ENCODE measurements at regions not wholly inside any gene's neighbourhood (a gene's known extent, or its start where the extent isn't known, plus 50 kb on each side); places are given as distances from the start of the nearest gene placed in this dataset.

GRCh38 chr6:53412751-53413150 lies 64.0 kb upstream of the ELOVL5 start:
- no peak for DNase-seq

DNA sequence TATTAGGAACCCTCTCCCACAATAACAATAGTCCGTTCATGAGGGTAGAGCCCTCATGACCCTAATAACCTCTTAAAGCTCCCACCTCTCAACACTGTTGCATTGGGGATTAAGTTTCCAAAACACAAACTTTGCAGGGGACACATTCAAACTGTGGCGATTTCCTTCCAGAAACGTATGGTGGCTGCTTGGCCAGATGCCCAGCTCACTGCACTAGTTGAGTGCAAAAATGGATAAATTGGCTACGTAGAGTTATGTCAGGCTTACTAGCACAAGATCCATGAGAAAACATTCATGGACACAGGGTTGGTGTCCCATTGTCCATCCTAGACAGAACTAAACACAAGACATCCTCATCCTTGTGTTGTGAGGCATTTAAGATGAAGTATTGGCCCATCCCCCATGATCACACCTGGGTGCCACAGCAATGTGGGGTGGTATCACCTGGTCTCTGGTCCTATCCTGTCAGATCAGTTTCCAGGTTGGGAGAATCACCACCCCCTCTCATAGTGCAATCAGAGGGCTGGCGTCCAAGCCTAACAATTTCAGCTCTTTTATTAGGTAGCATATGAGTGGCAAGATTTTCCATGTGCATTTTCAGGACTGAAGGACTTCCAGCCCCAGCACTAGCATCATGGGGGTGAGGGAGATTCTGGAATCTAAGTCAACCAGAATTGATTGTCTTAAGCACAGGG lies 63.4 kb upstream of the ELOVL5 start:
- no peak for DNase-seq

GRCh38 chr6:53411451-53411850 lies 62.7 kb upstream of the ELOVL5 start:
- no peak for DNase-seq

DNA sequence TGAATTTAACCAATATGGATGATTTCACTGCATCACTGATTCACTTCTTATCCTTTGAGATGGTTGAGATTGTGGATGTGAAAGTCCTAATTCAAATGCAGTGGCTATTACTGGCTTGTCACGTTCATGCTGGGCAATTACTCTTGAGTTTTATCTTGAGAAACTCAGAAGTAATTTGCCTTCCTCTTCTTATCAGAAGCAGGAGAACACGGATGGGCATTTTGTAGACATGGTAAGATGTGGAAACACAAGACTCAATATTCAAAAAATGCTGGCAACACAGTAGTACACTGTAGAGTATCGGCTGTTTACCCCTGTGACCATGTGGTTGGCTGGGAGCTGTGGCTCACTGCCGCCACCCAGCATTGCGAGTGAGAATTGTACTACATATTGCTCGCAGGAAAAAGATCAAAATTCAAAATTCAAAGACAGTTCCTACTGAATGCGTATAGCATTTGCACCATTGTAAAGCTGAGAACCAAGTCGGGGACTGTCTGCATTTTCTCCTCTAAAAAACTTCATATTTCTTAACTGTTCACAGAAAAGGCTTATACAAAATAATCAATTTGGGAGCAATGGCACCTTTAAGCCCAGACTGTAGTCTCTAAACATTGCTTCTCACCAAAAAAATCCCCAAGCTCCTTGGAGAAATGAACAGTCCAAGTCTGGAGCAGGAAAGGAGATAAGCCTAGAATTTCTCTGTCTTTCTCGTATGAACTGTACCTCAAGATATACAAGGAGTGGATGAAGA lies 61.9 kb upstream of the ELOVL5 start:
- DNase-seq = peak; percentile 61 to 76

DNA sequence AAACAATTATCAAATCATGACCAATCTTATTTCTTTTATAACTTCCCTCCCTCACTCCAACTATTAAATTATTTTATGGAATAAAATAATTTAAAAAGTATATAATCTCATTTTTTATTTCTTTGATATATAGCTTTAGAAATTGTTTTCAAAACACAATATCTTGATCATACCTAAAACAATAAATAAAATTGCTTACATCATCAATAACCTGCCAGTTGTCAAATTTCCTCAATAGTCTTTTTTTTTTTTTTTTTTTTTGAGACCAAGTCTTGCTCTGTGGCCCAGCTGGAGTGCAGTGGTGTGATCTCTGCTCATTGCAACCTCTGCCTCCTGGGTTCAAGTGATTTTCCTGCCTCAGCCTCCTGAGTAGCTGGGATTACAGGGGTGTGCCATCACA lies 60.1 kb upstream of the ELOVL5 start:
- DNase-seq = no peak

DNA sequence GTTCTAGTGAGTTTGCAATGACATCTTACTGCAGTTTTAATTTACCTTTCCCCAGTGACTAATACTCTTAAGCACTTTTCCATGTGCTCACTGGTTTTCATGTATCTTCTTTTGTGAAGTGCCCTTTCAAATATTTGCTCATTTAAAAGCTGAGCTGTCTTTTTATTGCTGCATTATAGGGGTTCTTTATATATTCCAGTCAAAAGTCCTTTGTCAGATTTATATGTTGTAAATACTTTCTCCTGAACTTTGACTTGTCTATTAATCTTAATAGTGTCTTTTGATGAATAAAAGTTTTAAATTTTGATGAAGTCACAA lies 50.2 kb upstream of the ELOVL5 start:
- no peak for DNase-seq

DNA sequence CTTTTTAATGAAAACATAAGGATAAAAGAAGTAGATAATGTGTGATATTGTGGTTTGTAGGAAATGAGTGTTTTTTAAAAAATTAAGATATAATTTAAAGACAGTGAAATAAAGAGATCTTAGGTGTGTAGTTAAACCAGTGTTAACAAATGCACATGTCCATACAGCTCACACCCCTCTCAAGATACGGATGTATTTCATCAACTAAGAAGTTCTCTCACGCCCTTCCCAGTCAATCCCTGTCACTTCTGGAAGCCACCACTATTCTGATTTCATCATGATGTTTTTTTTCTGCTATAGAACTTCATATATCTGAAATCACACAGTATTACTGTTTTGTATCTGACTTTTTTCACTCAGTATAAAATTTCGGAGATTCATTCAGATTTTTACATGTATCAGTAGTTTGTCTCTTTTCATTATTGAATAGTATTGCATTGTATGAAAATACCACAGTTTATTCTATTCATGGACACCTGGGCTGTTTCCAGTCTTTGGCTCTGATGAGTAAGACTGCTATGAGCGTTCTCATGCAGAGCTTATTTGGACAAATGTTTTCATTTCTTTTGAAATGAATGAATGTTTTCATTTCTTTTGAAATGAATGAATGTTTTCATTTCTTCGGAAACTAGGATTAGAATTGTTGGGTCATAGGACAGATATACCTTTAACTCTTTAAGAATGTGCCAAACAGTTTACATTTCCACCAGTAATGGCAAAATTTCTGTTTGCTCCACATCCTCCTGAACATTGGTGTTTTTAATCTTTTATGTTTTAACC lies 49.7 kb upstream of the ELOVL5 start:
- DNase-seq = no peak

All from CD4-positive, alpha-beta T cell treated with Interferon alpha-2 for 1 hour (primary cell).